ENCODE measurements at regions not wholly inside any gene's neighbourhood (a gene's known extent, or its start where the extent isn't known, plus 50 kb on each side); places are given as distances from the start of the nearest gene placed in this dataset.

DNA sequence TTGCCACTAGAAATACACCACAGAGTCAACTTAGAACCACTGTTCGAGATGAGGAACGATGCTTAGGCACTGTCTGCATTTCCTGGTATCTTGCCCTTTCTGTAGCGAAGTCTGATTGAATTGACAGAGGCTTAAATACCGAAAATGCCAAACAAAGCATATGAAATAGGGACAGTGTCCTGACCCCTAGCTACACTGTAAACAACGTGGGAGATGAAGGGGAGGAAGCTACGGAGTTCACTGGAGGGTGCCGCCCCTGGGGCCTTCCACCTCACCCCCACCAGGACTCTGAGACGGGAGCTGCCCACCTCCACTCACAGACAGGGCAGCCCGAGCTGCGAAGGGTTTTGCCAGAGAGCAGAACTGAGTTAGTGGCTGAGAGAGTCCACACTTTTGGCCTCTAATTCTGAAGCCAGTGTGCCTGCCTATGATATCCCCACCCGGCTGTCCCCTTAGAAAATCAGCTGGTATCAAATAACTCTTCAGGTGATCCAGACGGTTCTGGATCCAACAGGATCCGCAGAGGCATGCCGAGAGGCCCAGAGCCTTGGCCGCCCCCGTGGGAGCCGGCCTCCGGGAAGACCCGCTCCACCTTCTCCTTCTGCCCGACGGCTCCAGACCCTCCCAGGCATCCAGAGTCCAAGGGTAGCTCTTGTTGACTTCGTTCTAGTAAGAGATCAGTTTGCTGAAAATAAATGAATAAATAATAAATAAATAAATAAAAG is 230.7 kb upstream of the DIO3 start:
- peaks cover 0 to 10% (median 0%) of the 10 kb centered on the region in 3 donors for H3K9me3 Mint-ChIP-seq
- no peaks in the 10 kb centered on the region for H3K4me1 ChIP-seq (ENCODE audit: control insufficient read depth in 1 of 2, extremely low read depth in 1 of 2, insufficient read depth in 2 of 2, low read length in 2 of 2)
- 75% methylated on average over 5 of the region's 22 CpGs for WGBS (ENCODE audit: insufficient coverage)
- ChIA-PET POLR2A (no interaction called here), CTCF (no interaction called here)
- peaks cover 16 to 39% of the 10 kb centered on the region in 2 donors for H3K27me3 Mint-ChIP-seq
- no peaks in the 10 kb centered on the region for H3K36me3 ChIP-seq (ENCODE audit: control insufficient read depth in 2 of 2, extremely low read depth in 1 of 2, insufficient read depth in 1 of 2, low read length in 1 of 2)
- no peaks in the 10 kb centered on the region for H3K36me3 Mint-ChIP-seq
- H3K4me3 Mint-ChIP-seq: no peak overlapping the region
- H3K4me3 ChIP-seq (ENCODE audit: control insufficient read depth in 1 of 2, extremely low read depth in 1 of 2, low read length in 1 of 2): no peak overlapping the region
- no peaks in the 10 kb centered on the region for H3K9me3 ChIP-seq
- DNase-seq: no peak
- H3K27ac Mint-ChIP-seq: no peak overlapping the region
- no peak overlapping the region for H3K27ac ChIP-seq (ENCODE audit: low read length)
- H3K4me1 Mint-ChIP-seq: no peaks in the 10 kb centered on the region
- peaks cover 0 to 35% of the 10 kb centered on the region in 2 experiments for H3K27me3 ChIP-seq (replicated peaks in 1 of 2; ENCODE audit: control insufficient read depth in 2 of 2, extremely low read depth in 1 of 2, insufficient read depth in 2 of 2, low read length in 1 of 2)
- no peak for ATAC-seq (replicated peaks in 1 of 4)

DNA sequence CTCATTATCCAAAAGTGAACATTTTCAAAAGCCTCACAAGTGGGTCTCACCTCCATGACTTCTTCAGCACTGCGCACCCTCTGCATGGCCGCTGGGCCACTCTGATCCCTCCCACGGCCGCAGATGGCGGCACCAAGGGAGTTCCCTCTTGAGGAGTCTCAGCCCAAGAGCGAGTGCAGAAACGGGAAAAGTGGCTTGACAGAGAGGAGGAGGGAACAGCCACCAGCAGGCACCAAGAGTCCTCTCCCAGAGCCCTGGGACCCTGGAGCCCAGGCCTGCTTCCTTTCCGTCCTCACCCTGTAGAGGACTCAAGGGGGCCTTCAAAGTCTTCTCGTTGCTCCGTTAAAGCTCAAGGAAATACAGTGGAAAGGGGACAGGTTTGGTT is 230.2 kb upstream of the DIO3 start:
- 89% methylated on average over 10 of the region's 10 CpGs for WGBS (ENCODE audit: insufficient coverage)
- DNase-seq (no peak), ATAC-seq (replicated peaks in 1 of 4) (no peak)
- ChIA-PET CTCF (no interaction called here), POLR2A (no interaction called here)
- Mint-ChIP-seq H3K36me3 (no peaks in the 10 kb centered on the region), H3K9me3 (peaks cover 0 to 6% (median 0%) of the 10 kb centered on the region in 3 donors), H3K27ac (no peak overlapping the region), H3K4me3 (no peak overlapping the region), H3K27me3 (peaks cover 17 to 39% of the 10 kb centered on the region in 2 donors), H3K4me1 (no peaks in the 10 kb centered on the region)
- Histone ChIP-seq H3K4me1 (ENCODE audit: control insufficient read depth in 1 of 2, extremely low read depth in 1 of 2, insufficient read depth in 2 of 2, low read length in 2 of 2) (no peaks in the 10 kb centered on the region), H3K36me3 (ENCODE audit: control insufficient read depth in 2 of 2, extremely low read depth in 1 of 2, insufficient read depth in 1 of 2, low read length in 1 of 2) (no peaks in the 10 kb centered on the region), H3K27me3 (replicated peaks in 1 of 2; ENCODE audit: control insufficient read depth in 2 of 2, extremely low read depth in 1 of 2, insufficient read depth in 2 of 2, low read length in 1 of 2) (peaks cover 0 to 35% of the 10 kb centered on the region in 2 experiments), H3K9me3 (no peaks in the 10 kb centered on the region), H3K4me3 (ENCODE audit: control insufficient read depth in 1 of 2, extremely low read depth in 1 of 2, low read length in 1 of 2) (no peak overlapping the region), H3K27ac (ENCODE audit: low read length) (no peak overlapping the region)

GRCh38 chr14:101331661-101332169 is 229.6 kb upstream of the DIO3 start:
- Mint-ChIP-seq H3K36me3 (no peaks in the 10 kb centered on the region), H3K4me3 (no peak overlapping the region), H3K27me3 (peaks cover 21 to 43% of the 10 kb centered on the region in 2 donors), H3K27ac (no peak overlapping the region), H3K4me1 (no peaks in the 10 kb centered on the region), H3K9me3 (peaks cover 0 to 5% (median 0%) of the 10 kb centered on the region in 3 donors)
- peaks cover 0 to 39% of the 10 kb centered on the region in 2 experiments for H3K27me3 ChIP-seq (replicated peaks in 1 of 2; ENCODE audit: control insufficient read depth in 2 of 2, extremely low read depth in 1 of 2, insufficient read depth in 2 of 2, low read length in 1 of 2)
- H3K4me3 ChIP-seq (ENCODE audit: control insufficient read depth in 1 of 2, extremely low read depth in 1 of 2, low read length in 1 of 2): no peak overlapping the region
- no peaks in the 10 kb centered on the region for H3K36me3 ChIP-seq (ENCODE audit: control insufficient read depth in 2 of 2, extremely low read depth in 1 of 2, insufficient read depth in 1 of 2, low read length in 1 of 2)
- CTCF ChIA-PET: no interaction called here
- no peaks in the 10 kb centered on the region for H3K9me3 ChIP-seq
- 81% methylated on average over 2 of the region's 6 CpGs for WGBS (ENCODE audit: insufficient coverage)
- ATAC-seq (replicated peaks in 1 of 4) (no peak), DNase-seq (no peak)
- POLR2A ChIA-PET: no interaction called here
- H3K27ac ChIP-seq (ENCODE audit: low read length): no peak overlapping the region
- H3K4me1 ChIP-seq (ENCODE audit: control insufficient read depth in 1 of 2, extremely low read depth in 1 of 2, insufficient read depth in 2 of 2, low read length in 2 of 2): no peaks in the 10 kb centered on the region

DNA sequence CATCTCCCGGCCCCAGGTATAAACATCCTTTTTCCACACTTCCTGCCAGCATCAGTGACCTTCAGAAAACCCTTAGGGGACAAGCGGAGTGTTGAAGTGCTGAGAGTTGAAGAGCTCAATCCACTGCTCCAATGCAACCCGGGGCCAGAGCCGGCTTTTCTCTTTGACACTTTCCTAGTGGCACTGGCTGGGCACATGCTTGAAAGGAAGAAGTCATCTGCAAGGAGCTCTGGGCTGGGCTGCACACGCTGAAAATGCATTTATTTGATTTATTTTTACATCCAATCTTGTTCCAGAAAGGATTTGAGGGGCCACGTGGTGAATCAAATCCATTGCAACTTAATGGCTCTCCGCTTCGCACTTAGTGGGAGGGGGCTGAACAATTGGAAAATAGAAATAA is 229.0 kb upstream of the DIO3 start:
- peaks cover 26 to 44% of the 10 kb centered on the region in 2 donors for H3K27me3 Mint-ChIP-seq

DNA sequence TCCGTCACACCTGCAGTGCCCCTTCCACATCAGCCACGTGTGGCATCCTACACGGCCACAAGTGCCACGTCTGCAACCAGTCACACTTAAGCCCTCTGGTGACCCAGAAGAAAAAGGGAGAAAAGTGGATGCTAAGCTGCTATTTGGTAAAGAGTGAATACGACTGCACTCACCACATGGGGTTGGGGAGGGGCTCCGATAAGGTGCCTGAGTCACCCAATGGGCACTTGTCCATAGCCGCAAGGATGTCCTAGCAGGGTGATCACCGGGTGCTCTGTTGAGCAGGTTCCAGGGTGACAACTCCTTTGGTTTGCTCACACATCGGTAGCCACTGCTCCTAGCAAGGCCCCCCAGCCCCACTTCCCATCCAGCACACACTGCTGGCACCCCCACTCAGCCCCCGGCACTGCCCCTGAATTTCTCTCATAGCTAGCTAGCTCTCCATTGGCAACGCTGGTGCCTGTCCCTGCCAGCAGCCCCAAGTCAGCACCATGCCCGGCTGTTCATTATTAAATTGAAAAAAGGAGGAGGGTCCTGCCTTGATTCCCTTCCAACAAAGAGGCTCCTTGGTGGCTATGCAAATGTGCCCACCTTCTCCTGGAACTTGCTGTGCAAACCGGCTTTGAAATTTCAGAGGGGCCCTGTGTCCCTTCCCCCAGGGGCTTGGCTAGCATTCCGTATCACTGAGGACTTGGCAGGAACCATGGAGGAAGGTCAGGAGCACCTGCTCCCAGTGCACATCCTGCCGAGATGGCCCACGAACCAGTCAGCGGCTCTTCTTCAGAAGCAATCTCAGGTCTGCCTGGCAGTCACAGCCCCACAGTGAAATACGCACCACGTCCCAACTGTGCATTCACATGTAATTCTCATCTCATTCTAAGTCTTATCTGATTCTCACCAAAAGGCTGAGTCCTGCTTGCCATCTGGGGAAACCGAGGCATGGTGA is 227.7 kb upstream of the DIO3 start:
- H3K4me1 Mint-ChIP-seq: no peaks in the 10 kb centered on the region
- no peaks in the 10 kb centered on the region for H3K36me3 Mint-ChIP-seq
- H3K9me3 Mint-ChIP-seq: no peaks in the 10 kb centered on the region
- peaks cover 0 to 50% of the 10 kb centered on the region in 2 experiments for H3K27me3 ChIP-seq (replicated peaks in 1 of 2; ENCODE audit: control insufficient read depth in 2 of 2, extremely low read depth in 1 of 2, insufficient read depth in 2 of 2, low read length in 1 of 2)
- ChIA-PET POLR2A (no interaction called here), CTCF (no interaction called here)
- no peak for DNase-seq
- no peak overlapping the region for H3K27ac Mint-ChIP-seq
- ATAC-seq (replicated peaks in 1 of 4): no peak
- peaks cover 31 to 44% of the 10 kb centered on the region in 2 donors for H3K27me3 Mint-ChIP-seq
- 74% methylated on average over 17 of the region's 20 CpGs for WGBS (ENCODE audit: insufficient coverage)
- H3K9me3 ChIP-seq: no peaks in the 10 kb centered on the region
- no peaks in the 10 kb centered on the region for H3K36me3 ChIP-seq (ENCODE audit: control insufficient read depth in 2 of 2, extremely low read depth in 1 of 2, insufficient read depth in 1 of 2, low read length in 1 of 2)
- H3K4me3 Mint-ChIP-seq: no peak overlapping the region
- no peak overlapping the region for H3K27ac ChIP-seq (ENCODE audit: low read length)
- H3K4me3 ChIP-seq (ENCODE audit: control insufficient read depth in 1 of 2, extremely low read depth in 1 of 2, low read length in 1 of 2): no peak overlapping the region
- H3K4me1 ChIP-seq (ENCODE audit: control insufficient read depth in 1 of 2, extremely low read depth in 1 of 2, insufficient read depth in 2 of 2, low read length in 2 of 2): no peaks in the 10 kb centered on the region

More for the DNA sequence above, 229.0 kb upstream of the DIO3 start:
- Mint-ChIP-seq H3K4me3 (no peak overlapping the region), H3K4me1 (no peaks in the 10 kb centered on the region), H3K27ac (no peak overlapping the region), H3K9me3 (no peaks in the 10 kb centered on the region), H3K36me3 (no peaks in the 10 kb centered on the region)
- WGBS (ENCODE audit: insufficient coverage): 92% methylated on average over 2 of the region's 8 CpGs
- H3K9me3 ChIP-seq: no peaks in the 10 kb centered on the region
- no peak for ATAC-seq (replicated peaks in 1 of 4)
- ChIA-PET POLR2A (no interaction called here), CTCF (no interaction called here)
- H3K36me3 ChIP-seq (ENCODE audit: control insufficient read depth in 2 of 2, extremely low read depth in 1 of 2, insufficient read depth in 1 of 2, low read length in 1 of 2): no peaks in the 10 kb centered on the region
- no peak overlapping the region for H3K4me3 ChIP-seq (ENCODE audit: control insufficient read depth in 1 of 2, extremely low read depth in 1 of 2, low read length in 1 of 2)
- H3K27me3 ChIP-seq (replicated peaks in 1 of 2; ENCODE audit: control insufficient read depth in 2 of 2, extremely low read depth in 1 of 2, insufficient read depth in 2 of 2, low read length in 1 of 2): peaks cover 0 to 45% of the 10 kb centered on the region in 2 experiments
- DNase-seq: no peak
- H3K4me1 ChIP-seq (ENCODE audit: control insufficient read depth in 1 of 2, extremely low read depth in 1 of 2, insufficient read depth in 2 of 2, low read length in 2 of 2): no peaks in the 10 kb centered on the region
- H3K27ac ChIP-seq (ENCODE audit: low read length): no peak overlapping the region

DNA sequence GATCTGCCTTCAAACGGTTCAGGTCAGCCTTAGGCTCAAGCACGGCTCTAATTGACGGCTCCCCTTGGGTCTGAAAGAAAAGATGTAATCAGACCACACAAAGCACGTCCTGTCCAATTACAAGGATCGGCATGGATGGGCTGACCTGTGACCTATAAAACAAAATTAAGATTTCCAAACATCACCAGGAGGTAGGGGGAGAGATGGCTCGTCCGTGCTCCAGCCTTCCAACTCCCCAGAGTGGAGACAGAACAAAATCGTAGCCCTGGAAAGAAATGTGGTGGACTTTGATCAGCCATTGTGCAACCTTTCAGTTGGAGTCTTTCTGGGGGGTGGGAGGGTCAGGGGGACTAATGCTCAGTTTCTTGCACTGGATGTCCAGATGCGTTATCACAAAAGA is 226.6 kb upstream of the DIO3 start:
- peaks cover 0 to 51% of the 10 kb centered on the region in 2 experiments for H3K27me3 ChIP-seq (replicated peaks in 1 of 2; ENCODE audit: control insufficient read depth in 2 of 2, extremely low read depth in 1 of 2, insufficient read depth in 2 of 2, low read length in 1 of 2)
- no peak overlapping the region for H3K27ac ChIP-seq (ENCODE audit: low read length)
- H3K4me3 ChIP-seq (ENCODE audit: control insufficient read depth in 1 of 2, extremely low read depth in 1 of 2, low read length in 1 of 2): no peak overlapping the region
- Mint-ChIP-seq H3K27ac (no peak overlapping the region), H3K36me3 (no peaks in the 10 kb centered on the region), H3K4me1 (no peaks in the 10 kb centered on the region), H3K4me3 (no peak overlapping the region), H3K27me3 (peaks cover 36% of the 10 kb centered on the region in 2 donors), H3K9me3 (no peaks in the 10 kb centered on the region)
- ChIA-PET POLR2A (no interaction called here), CTCF (no interaction called here)
- H3K36me3 ChIP-seq (ENCODE audit: control insufficient read depth in 2 of 2, extremely low read depth in 1 of 2, insufficient read depth in 1 of 2, low read length in 1 of 2): no peaks in the 10 kb centered on the region
- DNase-seq: no peak
- no peaks in the 10 kb centered on the region for H3K9me3 ChIP-seq
- no peak for ATAC-seq (replicated peaks in 1 of 4)
- no peaks in the 10 kb centered on the region for H3K4me1 ChIP-seq (ENCODE audit: control insufficient read depth in 1 of 2, extremely low read depth in 1 of 2, insufficient read depth in 2 of 2, low read length in 2 of 2)
- WGBS (ENCODE audit: insufficient coverage): 73% methylated on average over 4 of the region's 9 CpGs

Data from T-cell (primary cell).